ENCODE measurements at regions not wholly inside any gene's neighbourhood (a gene's known extent, or its start where the extent isn't known, plus 50 kb on each side); places are given as distances from the start of the nearest gene placed in this dataset.

- TF ChIP-seq CTCF (conservative IDR thresholded peaks at IDR 0.05; ENCODE audit: low read depth, low read length): no peak
- no peak for DNase-seq (ENCODE audit: low read depth)
- H3K4me3 ChIP-seq (ENCODE audit: low read depth, low read length): no peak overlapping the region
Measured at GRCh38 chr3:64956711-64957325, 269.0 kb upstream of the ADAMTS9 start.

- DNase-seq (ENCODE audit: low read depth): no peak
- no peak overlapping the region for H3K4me3 ChIP-seq (ENCODE audit: low read depth, low read length)
- TF ChIP-seq CTCF (conservative IDR thresholded peaks at IDR 0.05; ENCODE audit: low read depth, low read length): no peak
Measured at GRCh38 chr3:64954995-64955636, 267.3 kb upstream of the ADAMTS9 start.

GRCh38 chr3:64945171-64945729 lies 257.4 kb upstream of the ADAMTS9 start:
- TF ChIP-seq CTCF (conservative IDR thresholded peaks at IDR 0.05; ENCODE audit: low read depth, low read length): no peak
- no peak overlapping the region for H3K4me3 ChIP-seq (ENCODE audit: low read depth, low read length)
- no peak for DNase-seq (ENCODE audit: low read depth)

GRCh38 chr3:64943866-64944265 lies 256.1 kb upstream of the ADAMTS9 start:
- DNase-seq (ENCODE audit: low read depth): no peak
- H3K4me3 ChIP-seq (ENCODE audit: low read depth, low read length): no peak overlapping the region
- no peak for TF ChIP-seq CTCF (conservative IDR thresholded peaks at IDR 0.05; ENCODE audit: low read depth, low read length)

GRCh38 chr3:64940596-64941348 lies 253.0 kb upstream of the ADAMTS9 start:
- no peak overlapping the region for H3K4me3 ChIP-seq (ENCODE audit: low read depth, low read length)
- DNase-seq (ENCODE audit: low read depth): no peak
- no peak for TF ChIP-seq CTCF (conservative IDR thresholded peaks at IDR 0.05; ENCODE audit: low read depth, low read length)

GRCh38 chr3:64939747-64940450 lies 252.1 kb upstream of the ADAMTS9 start:
- DNase-seq (ENCODE audit: low read depth): no peak
- H3K4me3 ChIP-seq (ENCODE audit: low read depth, low read length): no peak overlapping the region
- no peak for TF ChIP-seq CTCF (conservative IDR thresholded peaks at IDR 0.05; ENCODE audit: low read depth, low read length)
